GM12891 (cell line): ENCODE measurements at regions not wholly inside any gene's neighbourhood (a gene's known extent, or its start where the extent isn't known, plus 50 kb on each side); places are given as distances from the start of the nearest gene placed in this dataset.

Experiments used
- PAX5 ChIP-seq: IDR thresholded peaks from 2 replicates; pipeline ENCODE4 v1.6.1; 2011; ENCODE audit warnings: low read length, moderate library complexity, mild to moderate bottlenecking; ENCODE audit not compliant: insufficient read depth, severe bottlenecking
- POLR2A ChIP-seq: IDR thresholded peaks from 2 replicates; pipeline ENCODE4 v1.6.1; 2011; ENCODE audit warnings: low read depth, low read length, control low read depth
- POLR2AphosphoS5 ChIP-seq: IDR thresholded peaks from 2 replicates; pipeline ENCODE4 v1.6.1; 2011; ENCODE audit warnings: low read depth, low read length, control low read depth
- SPI1 ChIP-seq: IDR thresholded peaks from 2 replicates; pipeline ENCODE4 v1.6.1; 2011; ENCODE audit warnings: low read depth, low read length, control low read depth
- TAF1 ChIP-seq: IDR thresholded peaks from 2 replicates; pipeline ENCODE4 v1.6.1; 2011; ENCODE audit warnings: low read depth, low read length, control low read depth

DNA sequence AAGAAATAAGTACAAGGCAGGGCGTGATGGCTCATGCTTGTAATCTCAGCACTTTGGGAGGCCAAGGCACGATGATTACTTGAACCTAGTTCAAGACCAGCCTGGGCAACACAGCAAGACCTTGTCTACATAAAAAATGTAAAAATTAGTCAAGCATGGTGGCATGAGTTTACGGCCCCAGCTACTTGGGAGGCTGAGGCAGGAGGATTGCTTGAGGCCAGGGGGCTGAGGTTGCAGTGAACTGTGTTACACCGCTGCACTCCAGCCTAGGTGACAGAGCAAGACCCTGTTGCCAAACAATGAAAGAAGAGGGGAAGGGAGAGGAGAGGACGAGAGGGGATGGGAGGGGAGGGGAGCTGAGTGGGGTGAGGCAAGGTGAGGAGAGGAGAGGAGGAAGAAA, 152.7 kb upstream of the PRICKLE2 start:
- TF ChIP-seq POLR2A (no peak), POLR2AphosphoS5 (no peak), TAF1 (no peak), PAX5 (no peak), SPI1 (no peak)
